C4-2B (cell line): ENCODE measurements at regions not wholly inside any gene's neighbourhood (a gene's known extent, or its start where the extent isn't known, plus 50 kb on each side); places are given as distances from the start of the nearest gene placed in this dataset.

ENCODE experiments used
- CTCF ChIP-seq: fragments of 450-650 bp; conservative IDR thresholded peaks from 2 replicates; pipeline ENCODE4 v1.5.1; 2017; ENCODE audit warnings: mild to moderate bottlenecking
- ZFX ChIP-seq: fragments of 450-650 bp; IDR thresholded peaks from 2 replicates; pipeline ENCODE4 v1.6.1; 2017

GRCh38 chr14:25887251-25887878, 710.5 kb downstream of the NOVA1 start:
- TF ChIP-seq CTCF (no peak), ZFX (no peak)
